Mesenchymal stem cell (in vitro differentiated cells and primary cell): ENCODE measurements at regions not wholly inside any gene's neighbourhood (a gene's known extent, or its start where the extent isn't known, plus 50 kb on each side); places are given as distances from the start of the nearest gene placed in this dataset.

Source experiments
- DNase-seq: peaks from one replicate; pipeline ENCODE4 v3.0.0-alpha.2; 2013
- H2AFZ ChIP-seq: one replicate; pipeline ENCODE4 v1.6.1; 2013; ENCODE audit warnings: low read depth, mild to moderate bottlenecking, control low read depth, inconsistent platforms, low read length, moderate library complexity
- H2AK5ac ChIP-seq: 2 replicates; pipeline ENCODE4 v1.6.1; 2013; ENCODE audit warnings: low read length, moderate library complexity, mild to moderate bottlenecking, inconsistent platforms; ENCODE audit not compliant: severe bottlenecking
- H2BK120ac ChIP-seq: one replicate; pipeline ENCODE4 v1.6.1; 2013; ENCODE audit warnings: low read depth, mild to moderate bottlenecking, inconsistent platforms, low read length, moderate library complexity
- H2BK12ac ChIP-seq, 2 experiments: one replicate each; pipeline ENCODE4 v1.6.1; 2013; ENCODE audit warnings: inconsistent platforms in 2 of 2, low read length in 2 of 2, mild to moderate bottlenecking in 2 of 2, moderate library complexity in 2 of 2, control low read depth in 1 of 2
- H2BK15ac ChIP-seq: one replicate; pipeline ENCODE4 v1.6.1; 2013; ENCODE audit warnings: mild to moderate bottlenecking, low read depth, inconsistent platforms; ENCODE audit not compliant: poor library complexity, severe bottlenecking
- H2BK5ac ChIP-seq: 2 replicates; pipeline ENCODE4 v1.6.1; 2013; ENCODE audit warnings: low read depth, mild to moderate bottlenecking, low read length, control low read depth, inconsistent platforms; ENCODE audit not compliant: poor library complexity, severe bottlenecking
- H3K14ac ChIP-seq, 2 experiments: one replicate each; pipeline ENCODE4 v1.6.1; 2013; ENCODE audit warnings: inconsistent platforms in 2 of 2, low read length in 2 of 2, control low read depth in 1 of 2, mild to moderate bottlenecking in 1 of 2, moderate library complexity in 1 of 2
- H3K18ac ChIP-seq, 2 experiments: one replicate each; pipeline ENCODE4 v1.6.1; 2013; ENCODE audit warnings: inconsistent platforms in 2 of 2, low read length in 2 of 2, control low read depth in 1 of 2, low read depth in 1 of 2, mild to moderate bottlenecking in 1 of 2
- H3K23ac ChIP-seq, 2 experiments: one replicate each; pipeline ENCODE4 v1.6.1; 2013; ENCODE audit warnings: inconsistent platforms in 2 of 2, low read length in 2 of 2, mild to moderate bottlenecking in 2 of 2, moderate library complexity in 2 of 2, control low read depth in 1 of 2
- H3K27ac ChIP-seq: 2 replicates; pipeline ENCODE4 v1.5.1; 2013; ENCODE audit warnings: mild to moderate bottlenecking, moderate library complexity, low read length, control low read depth, inconsistent platforms; ENCODE audit not compliant: poor library complexity, severe bottlenecking
- H3K27me3 ChIP-seq, 2 experiments: 2 replicates each; pipeline versions ENCODE4 v1.6.1 to v1.7.0; 2013; ENCODE audit warnings: low read length in 2 of 2, mild to moderate bottlenecking in 2 of 2, moderate library complexity in 2 of 2, control low read depth in 1 of 2, inconsistent platforms in 1 of 2; ENCODE audit not compliant: control insufficient read depth in 1 of 2, insufficient read depth in 1 of 2
- H3K36me3 ChIP-seq, 2 experiments: 2 replicates each; pipeline versions ENCODE4 v1.6.1 to v1.7.0; 2013; ENCODE audit warnings: low read length in 2 of 2, control low read depth in 1 of 2, inconsistent platforms in 1 of 2, low read depth in 1 of 2, mild to moderate bottlenecking in 1 of 2; ENCODE audit not compliant: insufficient read depth in 2 of 2, control insufficient read depth in 1 of 2
- H3K4ac ChIP-seq, 2 experiments: one replicate each; pipeline ENCODE4 v1.6.1; 2013; ENCODE audit warnings: inconsistent platforms in 2 of 2, low read length in 2 of 2, mild to moderate bottlenecking in 2 of 2, moderate library complexity in 2 of 2, control low read depth in 1 of 2, low read depth in 1 of 2
- H3K4me1 ChIP-seq: 2 replicates; pipeline ENCODE4 v1.6.1; 2013; ENCODE audit warnings: low read depth, low read length, control low read depth; ENCODE audit not compliant: control insufficient read depth, insufficient read depth
- H3K4me2 ChIP-seq: 2 replicates; pipeline ENCODE4 v1.6.1; 2013; ENCODE audit warnings: low read length, mild to moderate bottlenecking, inconsistent platforms; ENCODE audit not compliant: poor library complexity, severe bottlenecking
- H3K4me3 ChIP-seq, 2 experiments: 2 replicates each; pipeline versions ENCODE4 v1.5.1 to v1.7.0; 2013; ENCODE audit warnings: low read length in 2 of 2, mild to moderate bottlenecking in 2 of 2, control low read depth in 1 of 2, low read depth in 1 of 2; ENCODE audit not compliant: insufficient read depth in 1 of 2
- H3K79me1 ChIP-seq: replicated peaks from 2 replicates; pipeline ENCODE4 v1.6.1; 2013; ENCODE audit warnings: mild to moderate bottlenecking, control low read depth, low read length, inconsistent platforms; ENCODE audit not compliant: poor library complexity, severe bottlenecking
- H3K9ac ChIP-seq: 2 replicates; pipeline ENCODE4 v1.7.0; 2013; ENCODE audit warnings: mild to moderate bottlenecking, low read length, moderate library complexity
- H3K9me3 ChIP-seq: 2 replicates; pipeline ENCODE4 v1.7.0; 2013; ENCODE audit warnings: mild to moderate bottlenecking, low read length; ENCODE audit not compliant: control insufficient read depth
- H4K8ac ChIP-seq: one replicate; pipeline ENCODE4 v1.6.1; 2013; ENCODE audit warnings: inconsistent platforms, mild to moderate bottlenecking, low read length, moderate library complexity
- H4K91ac ChIP-seq: one replicate; pipeline ENCODE4 v1.6.1; 2013; ENCODE audit warnings: mild to moderate bottlenecking, low read length, inconsistent platforms
- WGBS: methylation state at CpG from one replicate; pipeline ENCODE4 v1.1.7; 2013; ENCODE audit warnings: mixed read lengths; 5-methylcytosine and 5-hydroxymethylcytosine counted together

DNA sequence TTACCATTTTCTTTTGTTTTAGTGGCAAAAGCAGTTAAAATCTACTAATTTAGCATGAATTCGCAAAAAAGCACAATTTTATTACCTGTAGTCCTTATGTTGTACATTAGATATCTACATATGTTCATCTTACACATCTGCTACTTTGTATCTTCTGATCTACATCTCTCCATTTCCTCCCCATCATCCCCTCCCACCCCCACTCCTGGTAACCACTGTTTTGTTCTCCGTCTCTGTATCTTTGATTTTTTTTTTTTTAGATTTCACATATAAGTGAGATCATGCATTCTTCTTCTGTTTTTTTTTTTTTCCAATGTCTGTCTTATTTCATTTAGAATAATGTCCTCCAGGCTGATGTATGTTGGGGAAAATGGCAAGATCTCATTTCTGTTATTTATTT is 922.7 kb downstream of the VRK1 start:
- no peak for DNase-seq
- no peak overlapping the region for H3K4ac ChIP-seq
- H3K27me3 ChIP-seq: no peaks in the 10 kb centered on the region
- H3K23ac ChIP-seq: no peak overlapping the region
- H2AK5ac ChIP-seq: no peak overlapping the region
- H3K14ac ChIP-seq: no peak overlapping the region
- H2BK120ac ChIP-seq: no peak overlapping the region
- no peaks in the 10 kb centered on the region for H3K4me1 ChIP-seq
- no peak overlapping the region for H4K8ac ChIP-seq
- H3K9me3 ChIP-seq: peaks cover 19% of the 10 kb centered on the region
- H3K18ac ChIP-seq: no peak overlapping the region
- no peak overlapping the region for H4K91ac ChIP-seq
- 83% methylated on average over 1 of the region's 2 CpGs for WGBS
- no peak overlapping the region for H2BK15ac ChIP-seq
- no peaks in the 10 kb centered on the region for H3K79me1 ChIP-seq
- H3K4me3 ChIP-seq: no peak overlapping the region
- no peak overlapping the region for H2AFZ ChIP-seq
- no peak overlapping the region for H3K27ac ChIP-seq
- H2BK5ac ChIP-seq: no peak overlapping the region
- H2BK12ac ChIP-seq: no peak overlapping the region
- H3K4me2 ChIP-seq: no peak overlapping the region
- H3K36me3 ChIP-seq: no peaks in the 10 kb centered on the region
- H3K9ac ChIP-seq: no peak overlapping the region

DNA sequence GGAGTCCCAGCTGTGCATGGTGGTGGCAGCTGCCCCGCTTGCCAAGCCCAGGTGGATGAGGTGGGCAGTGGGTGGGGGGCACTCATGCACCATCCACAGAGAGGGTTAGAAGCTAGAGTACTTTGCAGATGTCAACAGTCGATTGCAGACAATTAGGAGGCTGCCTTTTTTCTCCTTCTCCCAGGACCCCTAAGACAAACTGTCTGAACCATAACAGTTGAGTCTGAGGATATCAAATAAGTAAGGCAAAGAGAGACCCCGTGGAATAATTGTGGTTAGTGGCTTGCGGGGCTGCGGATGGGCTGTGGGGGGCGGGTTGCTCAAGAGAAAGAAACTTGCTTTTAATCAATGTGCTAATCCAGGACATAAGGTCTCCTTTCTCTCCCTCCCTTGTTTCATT is 926.2 kb downstream of the VRK1 start:
- Histone ChIP-seq H3K4me3 (no peak overlapping the region), H3K27ac (no peak overlapping the region), H3K79me1 (no peaks in the 10 kb centered on the region), H2BK5ac (no peak overlapping the region), H3K4ac (no peak overlapping the region), H3K23ac (no peak overlapping the region), H4K91ac (no peak overlapping the region), H2AK5ac (no peak overlapping the region), H3K4me1 (no peaks in the 10 kb centered on the region), H4K8ac (no peak overlapping the region), H3K9me3 (peaks cover 19% of the 10 kb centered on the region), H3K9ac (no peak overlapping the region), H2AFZ (no peak overlapping the region), H3K14ac (no peak overlapping the region), H2BK15ac (no peak overlapping the region), H2BK120ac (no peak overlapping the region), H3K18ac (no peak overlapping the region), H3K36me3 (no peaks in the 10 kb centered on the region), H3K4me2 (no peak overlapping the region), H3K27me3 (no peaks in the 10 kb centered on the region), H2BK12ac (no peak overlapping the region)
- 82% methylated on average over 3 of the region's 6 CpGs for WGBS
- no peak for DNase-seq

DNA sequence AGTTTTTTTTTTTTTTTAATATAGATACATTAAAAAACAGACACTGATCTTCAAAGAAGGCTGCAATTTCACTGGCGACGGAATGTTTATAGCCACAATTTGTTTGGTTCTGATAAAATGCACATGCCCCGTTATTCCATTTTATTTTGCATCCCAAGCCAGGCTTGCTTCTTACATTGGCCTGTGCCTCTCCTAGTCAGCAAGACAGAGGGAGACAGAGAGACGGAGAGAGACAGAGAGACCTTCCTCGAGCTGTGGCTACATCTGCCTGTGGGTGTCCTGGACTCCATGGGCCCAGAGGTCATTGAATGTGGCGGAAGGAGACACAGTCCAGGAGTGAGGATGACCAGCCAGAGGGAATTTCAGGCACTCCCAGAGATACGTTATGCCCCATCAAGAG is 926.6 kb downstream of the VRK1 start:
- DNase-seq: no peak
- Histone ChIP-seq H2BK12ac (no peak overlapping the region), H3K18ac (no peak overlapping the region), H3K9me3 (peaks cover 19% of the 10 kb centered on the region), H3K27ac (no peak overlapping the region), H3K79me1 (no peaks in the 10 kb centered on the region), H3K27me3 (no peaks in the 10 kb centered on the region), H3K4me1 (no peaks in the 10 kb centered on the region), H2BK15ac (no peak overlapping the region), H4K91ac (no peak overlapping the region), H2AFZ (no peak overlapping the region), H3K4me3 (no peak overlapping the region), H3K36me3 (no peaks in the 10 kb centered on the region), H2AK5ac (no peak overlapping the region), H3K23ac (no peak overlapping the region), H2BK120ac (no peak overlapping the region), H2BK5ac (no peak overlapping the region), H4K8ac (no peak overlapping the region), H3K4ac (no peak overlapping the region), H3K9ac (no peak overlapping the region), H3K14ac (no peak overlapping the region), H3K4me2 (no peak overlapping the region)
- 86% methylated on average over 6 of the region's 7 CpGs for WGBS

DNA sequence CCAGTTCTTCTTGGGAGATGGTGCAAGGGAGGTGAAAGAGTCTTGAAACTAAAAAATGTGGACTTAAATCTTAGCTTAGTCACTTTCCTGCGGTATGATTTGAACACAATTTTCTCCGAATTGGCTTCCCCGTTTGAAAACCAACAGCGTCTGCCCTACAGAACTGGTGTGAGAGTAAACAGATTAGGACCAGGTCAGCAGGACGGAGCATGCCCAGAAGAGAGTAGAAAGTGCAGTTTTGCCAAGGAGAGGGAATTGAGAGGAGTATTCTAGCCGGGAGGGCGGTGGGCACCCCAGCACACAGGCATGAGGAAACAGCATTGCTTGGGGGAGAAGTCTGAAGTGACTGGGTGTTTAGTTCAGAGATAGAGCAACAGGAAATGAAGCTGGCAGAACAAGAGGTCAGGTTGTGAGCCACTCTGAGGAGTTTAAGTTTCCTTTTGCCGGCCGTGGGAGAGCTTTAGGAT is 927.1 kb downstream of the VRK1 start:
- no peak overlapping the region for H2BK5ac ChIP-seq
- no peak overlapping the region for H3K14ac ChIP-seq
- H4K91ac ChIP-seq: no peak overlapping the region
- H3K27me3 ChIP-seq: no peaks in the 10 kb centered on the region
- H3K27ac ChIP-seq: no peak overlapping the region
- H2BK120ac ChIP-seq: no peak overlapping the region
- H4K8ac ChIP-seq: no peak overlapping the region
- no peak overlapping the region for H2BK15ac ChIP-seq
- H3K36me3 ChIP-seq: no peaks in the 10 kb centered on the region
- no peak overlapping the region for H3K4me2 ChIP-seq
- H2AFZ ChIP-seq: no peak overlapping the region
- H3K4me3 ChIP-seq: no peak overlapping the region
- H3K4me1 ChIP-seq: no peaks in the 10 kb centered on the region
- H3K9me3 ChIP-seq: peaks cover 19% of the 10 kb centered on the region
- no peak overlapping the region for H3K9ac ChIP-seq
- no peak overlapping the region for H2AK5ac ChIP-seq
- H3K18ac ChIP-seq: no peak overlapping the region
- no peak overlapping the region for H2BK12ac ChIP-seq
- WGBS: 66% methylated on average over 9 of the region's 9 CpGs
- no peaks in the 10 kb centered on the region for H3K79me1 ChIP-seq
- DNase-seq: no peak
- no peak overlapping the region for H3K23ac ChIP-seq
- H3K4ac ChIP-seq: no peak overlapping the region
